Stimulated activated CD4-positive, alpha-beta T cell treated with anti-CD3 and anti-CD28 coated beads, Interleukin-4, amount 100 ng/mL, for 4 hours (primary cell): ENCODE measurements at regions not wholly inside any gene's neighbourhood (a gene's known extent, or its start where the extent isn't known, plus 50 kb on each side); places are given as distances from the start of the nearest gene placed in this dataset.
A peak's percentile ranks its signal among the peaks of the same experiment; 100 is the strongest.

ENCODE experiments used
- DNase-seq, 2 experiments: peaks; one replicate each; pipeline ENCODE4 v3.0.0-alpha.2; 2020

DNA sequence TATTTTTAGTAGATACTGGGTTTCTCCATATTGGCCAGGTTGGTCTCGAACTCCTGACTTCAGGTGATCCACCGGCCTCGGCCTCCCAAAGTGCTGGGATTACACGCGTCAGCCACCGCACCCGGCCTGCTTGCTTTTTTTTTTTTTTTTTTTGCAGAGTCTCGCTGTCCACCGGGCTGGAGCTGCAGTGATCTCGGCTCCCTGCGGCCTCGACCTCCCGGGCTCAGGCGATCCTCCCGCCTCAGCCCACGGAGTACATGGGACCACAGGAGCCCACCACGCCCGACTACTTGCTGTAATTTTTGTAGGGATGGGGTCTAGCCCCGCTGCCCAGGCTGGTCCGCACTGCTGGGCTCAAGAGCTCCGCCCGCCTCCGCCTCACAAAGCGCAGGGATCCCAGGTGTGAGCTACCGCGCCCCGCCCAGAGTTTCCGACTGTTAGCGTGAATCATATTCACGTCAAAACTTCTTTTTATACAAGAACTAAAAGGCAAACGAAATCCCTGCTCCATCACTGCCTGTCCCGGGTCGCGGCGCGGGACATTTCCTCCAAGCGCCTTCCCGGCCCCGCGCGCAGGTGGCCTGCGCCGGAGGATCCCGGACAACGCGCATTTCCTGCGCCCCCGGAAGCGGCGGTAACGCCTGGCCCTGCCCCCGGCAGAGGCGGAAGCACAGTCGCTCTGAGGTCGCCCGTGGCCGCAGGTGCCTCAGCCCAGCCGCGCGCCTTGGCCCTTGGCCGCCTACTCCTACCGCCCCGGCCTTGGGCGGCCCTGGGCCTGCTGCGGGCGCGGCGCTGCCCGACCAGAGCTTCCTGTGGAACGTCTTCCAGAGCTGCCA is 50.9 kb upstream of the APOD start:
- peak; percentile 50 to 78 for DNase-seq
